ENCODE measurements at regions not wholly inside any gene's neighbourhood (a gene's known extent, or its start where the extent isn't known, plus 50 kb on each side); places are given as distances from the start of the nearest gene placed in this dataset.

DNA sequence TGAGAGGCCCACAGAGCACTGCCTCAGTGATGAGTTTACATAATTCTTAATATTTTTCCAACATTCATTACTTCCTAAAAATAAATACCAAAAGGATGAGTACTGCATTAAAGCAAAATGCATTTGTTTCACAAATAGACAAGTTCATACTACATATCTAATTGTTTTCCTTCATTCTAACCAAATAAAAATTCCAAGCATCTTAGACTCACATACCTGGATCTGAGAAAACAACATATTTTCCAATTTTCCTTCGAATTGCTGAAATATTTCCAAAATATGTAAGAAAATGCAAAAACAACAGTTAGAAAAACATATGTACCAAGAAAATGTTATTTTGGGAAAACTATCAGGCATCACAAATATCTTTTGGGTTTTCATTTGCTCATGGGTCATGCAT lies 127.9 kb upstream of the CEP126 start:
- no peak for TF ChIP-seq CTCF (conservative IDR thresholded peaks at IDR 0.05; ENCODE audit: low read depth, low read length)
- no peak for TF ChIP-seq FOS (IDR thresholded peaks at IDR 0.05; ENCODE audit: low read depth, low read length)
- TF ChIP-seq BHLHE40 (IDR thresholded peaks at IDR 0.05; ENCODE audit: low read depth, low read length), result no peak

Measured in IMR-90 (cell line).